DMS114 treated with DMSO at 0.1 percent for 48 hours (cell line): ENCODE measurements at regions not wholly inside any gene's neighbourhood (a gene's known extent, or its start where the extent isn't known, plus 50 kb on each side); places are given as distances from the start of the nearest gene placed in this dataset.
"Not testable (repeated sequence)": the region's sequence is repeated elsewhere in the genome, so short reads cannot be mapped to it uniquely, and the experiment has no call there.

Experiments
- DNase-seq: peaks from one replicate; lab custom pipeline; 2025; ENCODE audit not compliant: unreplicated experiment; lab: John Stamatoyannopoulos, UW

- DNase-seq: no peak
Measured at GRCh38 chr5:103883143-103883542, 320.6 kb upstream of the NUDT12 start.

- DNase-seq: no peak
Measured at GRCh38 chr5:103881560-103881959, 319.0 kb upstream of the NUDT12 start.

GRCh38 chr5:103867857-103868598, 305.4 kb upstream of the NUDT12 start:
- DNase-seq: no peak

GRCh38 chr5:103866169-103866568, 303.6 kb upstream of the NUDT12 start:
- DNase-seq: no peak

GRCh38 chr5:103862398-103862797, 299.8 kb upstream of the NUDT12 start:
- no peak for DNase-seq

GRCh38 chr5:103860327-103860726, 297.7 kb upstream of the NUDT12 start:
- DNase-seq: no peak

- not testable (repeated sequence) for DNase-seq
Measured at GRCh38 chr5:103858367-103858766, 295.8 kb upstream of the NUDT12 start.

- DNase-seq: no peak
Measured at GRCh38 chr5:103851091-103851490, 288.5 kb upstream of the NUDT12 start.

- DNase-seq: no peak
Measured at GRCh38 chr5:103849934-103850333, 287.3 kb upstream of the NUDT12 start.

- no peak for DNase-seq
Measured at GRCh38 chr5:103847060-103847459, 284.5 kb upstream of the NUDT12 start.

- no peak for DNase-seq
Measured at GRCh38 chr5:103842936-103843335, 280.3 kb upstream of the NUDT12 start.

GRCh38 chr5:103840600-103840999, 278.0 kb upstream of the NUDT12 start:
- DNase-seq: no peak

GRCh38 chr5:103834216-103834615, 271.6 kb upstream of the NUDT12 start:
- DNase-seq: no peak

- no peak for DNase-seq
Measured at GRCh38 chr5:103829585-103829984, 267.0 kb upstream of the NUDT12 start.

- DNase-seq: no peak
Measured at GRCh38 chr5:103827976-103828375, 265.4 kb upstream of the NUDT12 start.

- DNase-seq: no peak
Measured at GRCh38 chr5:103821361-103821760, 258.8 kb upstream of the NUDT12 start.

GRCh38 chr5:103808464-103809106, 246.0 kb upstream of the NUDT12 start:
- DNase-seq: peak; percentile 89

GRCh38 chr5:103804711-103805110, 242.1 kb upstream of the NUDT12 start:
- DNase-seq: no peak

- no peak for DNase-seq
Measured at GRCh38 chr5:103801681-103802080, 239.1 kb upstream of the NUDT12 start.

- DNase-seq: no peak
Measured at GRCh38 chr5:103800741-103801495, 238.3 kb upstream of the NUDT12 start.

- no peak for DNase-seq
Measured at GRCh38 chr5:103793595-103794182, 231.1 kb upstream of the NUDT12 start.

GRCh38 chr5:103785569-103785968, 223.0 kb upstream of the NUDT12 start:
- DNase-seq: no peak
